GM12892 (cell line): ENCODE measurements at regions not wholly inside any gene's neighbourhood (a gene's known extent, or its start where the extent isn't known, plus 50 kb on each side); places are given as distances from the start of the nearest gene placed in this dataset.

Source experiments
- POLR2A ChIP-seq: IDR thresholded peaks from 2 replicates; pipeline ENCODE4 v1.6.1; 2011; ENCODE audit warnings: low read depth, low read length, control low read depth
- POLR2AphosphoS5 ChIP-seq: IDR thresholded peaks from 2 replicates; pipeline ENCODE4 v1.6.1; 2011; ENCODE audit warnings: low read depth, low read length, control low read depth
- TAF1 ChIP-seq: IDR thresholded peaks from 2 replicates; pipeline ENCODE4 v1.6.1; 2011; ENCODE audit warnings: low read depth, mild to moderate bottlenecking, control low read depth, low read length, borderline replicate concordance

DNA sequence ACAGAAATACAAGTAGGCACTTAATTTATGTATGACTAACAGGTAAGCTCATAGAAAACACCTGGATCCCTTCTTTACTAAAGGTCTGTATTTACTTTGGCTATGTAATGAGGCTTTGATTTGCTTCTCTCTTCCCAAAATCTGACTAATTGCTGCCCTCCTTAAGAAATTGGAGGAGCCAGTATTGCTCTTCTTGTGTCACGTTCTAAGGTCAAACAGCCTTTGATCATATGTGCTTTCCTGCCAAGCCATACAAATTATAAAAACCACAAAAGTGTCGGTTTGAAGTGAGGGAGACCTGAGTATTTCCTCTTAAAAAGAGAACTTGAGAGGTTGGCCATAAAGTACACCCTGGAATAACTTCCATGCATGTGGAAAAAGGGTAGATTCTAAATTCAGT lies 112.1 kb upstream of the MB21D2 start:
- TF ChIP-seq TAF1 (no peak), POLR2A (no peak), POLR2AphosphoS5 (no peak)
